HG03378 (cell line): ENCODE measurements at regions not wholly inside any gene's neighbourhood (a gene's known extent, or its start where the extent isn't known, plus 50 kb on each side); places are given as distances from the start of the nearest gene placed in this dataset.
"Not testable (repeated sequence)": the region's sequence is repeated elsewhere in the genome, so short reads cannot be mapped to it uniquely, and the experiment has no call there.

Experiments
- ATAC-seq: cut with Tn5 transposase; IDR thresholded peaks from one replicate; pipeline ENCODE4 v1.9.1; 2021; ENCODE audit warnings: mild to moderate bottlenecking, moderate library complexity; ENCODE audit not compliant: unreplicated experiment

GRCh38 chr2:175832866-175833265 lies 169.2 kb downstream of the LNPK start:
- no peak for ATAC-seq

- ATAC-seq = no peak
Observed at GRCh38 chr2:175829741-175830140, 172.3 kb downstream of the LNPK start.

GRCh38 chr2:175827856-175828255 lies 174.2 kb downstream of the LNPK start:
- ATAC-seq = no peak

GRCh38 chr2:175824243-175824642 lies 177.8 kb downstream of the LNPK start:
- no peak for ATAC-seq

GRCh38 chr2:175823707-175824073 lies 178.4 kb downstream of the LNPK start:
- no peak for ATAC-seq

GRCh38 chr2:175823002-175823706 lies 178.9 kb downstream of the LNPK start:
- no peak for ATAC-seq

- ATAC-seq = no peak
Observed at GRCh38 chr2:175817221-175817620, 184.8 kb downstream of the LNPK start.

GRCh38 chr2:175815537-175815936 lies 186.5 kb downstream of the LNPK start:
- no peak for ATAC-seq

- ATAC-seq = no peak
Observed at GRCh38 chr2:175811971-175812370, 190.1 kb downstream of the LNPK start.

GRCh38 chr2:175808858-175809257 lies 193.2 kb downstream of the LNPK start:
- no peak for ATAC-seq

GRCh38 chr2:175808078-175808477 lies 194.0 kb downstream of the LNPK start:
- no peak for ATAC-seq

GRCh38 chr2:175807031-175807873 lies 194.8 kb downstream of the LNPK start:
- ATAC-seq = no peak

GRCh38 chr2:175806570-175806969 lies 195.5 kb downstream of the LNPK start:
- ATAC-seq = no peak

GRCh38 chr2:175806125-175806490 lies 196.0 kb downstream of the LNPK start:
- ATAC-seq = no peak

- no peak for ATAC-seq
Observed at GRCh38 chr2:175805442-175806124, 196.5 kb downstream of the LNPK start.

- no peak for ATAC-seq
Observed at GRCh38 chr2:175804122-175804521, 197.9 kb downstream of the LNPK start.

GRCh38 chr2:175796422-175796821 lies 205.6 kb downstream of the LNPK start:
- ATAC-seq = not testable (repeated sequence)

- no peak for ATAC-seq
Observed at GRCh38 chr2:175793648-175794047, 208.4 kb downstream of the LNPK start.

GRCh38 chr2:175792881-175793280 lies 209.2 kb downstream of the LNPK start:
- ATAC-seq = no peak

GRCh38 chr2:175792199-175792598 lies 209.9 kb downstream of the LNPK start:
- no peak for ATAC-seq

- ATAC-seq = no peak
Observed at GRCh38 chr2:175786471-175787124, 215.5 kb downstream of the LNPK start.
